CD14-positive monocyte (primary cell): ENCODE measurements at regions not wholly inside any gene's neighbourhood (a gene's known extent, or its start where the extent isn't known, plus 50 kb on each side); places are given as distances from the start of the nearest gene placed in this dataset.

Experiments
- DNase-seq, 3 donors: peaks; one replicate each; pipeline ENCODE4 v3.0.0-alpha.2; 2011 to 2022
- H2AFZ ChIP-seq: 2 replicates; pipeline ENCODE4 v1.6.0; 2012; ENCODE audit warnings: mild to moderate bottlenecking, low read depth, low read length, inconsistent platforms; ENCODE audit not compliant: insufficient read depth, poor library complexity, severe bottlenecking
- H3K27ac ChIP-seq, 2 donors: 1 replicate in 1 of 2; 2 replicates in 1 of 2; pipeline ENCODE4 v1.5.1; 2012 to 2013; ENCODE audit warnings: low read length in 2 of 2, control low read depth in 1 of 2, inconsistent platforms in 1 of 2, low read depth in 1 of 2, mild to moderate bottlenecking in 1 of 2
- H3K27me3 ChIP-seq, 2 donors: one replicate each; pipeline versions ENCODE4 v1.6.0 to v1.6.1; 2011 to 2013; ENCODE audit warnings: low read length in 2 of 2; ENCODE audit not compliant: control insufficient read depth in 2 of 2, insufficient read depth in 2 of 2
- H3K36me3 ChIP-seq, 2 donors: replicated peaks in 1 of 2; 1 replicate in 1 of 2; 2 replicates in 1 of 2; pipeline versions ENCODE4 v1.5.1 to v1.6.1; 2012 to 2013; ENCODE audit warnings: low read length in 2 of 2, control low read depth in 1 of 2, inconsistent platforms in 1 of 2, mild to moderate bottlenecking in 1 of 2; ENCODE audit not compliant: insufficient read depth in 2 of 2, control insufficient read depth in 1 of 2
- H3K4me1 ChIP-seq, 2 donors: 1 replicate in 1 of 2; 2 replicates in 1 of 2; pipeline versions ENCODE4 v1.5.1 to v1.6.1; 2012 to 2013; ENCODE audit warnings: low read length in 2 of 2, control low read depth in 1 of 2, inconsistent platforms in 1 of 2, mild to moderate bottlenecking in 1 of 2, moderate library complexity in 1 of 2; ENCODE audit not compliant: insufficient read depth in 2 of 2, control insufficient read depth in 1 of 2
- H3K4me2 ChIP-seq: replicated peaks from 2 replicates; pipeline ENCODE3; 2012; ENCODE audit warnings: low read length, moderate library complexity, mild to moderate bottlenecking; ENCODE audit not compliant: poor library complexity, severe bottlenecking; ENCODE audit errors: extremely low read depth
- H3K4me3 ChIP-seq, 3 experiments: fragments of 200-600 bp in 1 of 3; sonication (generic) in 1 of 3; replicated peaks in 1 of 3; 1 replicate in 2 of 3; 2 replicates in 1 of 3; pipeline ENCODE4 v1.5.1; 2011 to 2013; ENCODE audit warnings: low read length in 3 of 3, mild to moderate bottlenecking in 3 of 3, control low read depth in 2 of 3, low read depth in 2 of 3, inconsistent platforms in 1 of 3, moderate library complexity in 1 of 3
- H3K79me2 ChIP-seq: 2 replicates; pipeline ENCODE4 v1.6.0; 2012; ENCODE audit warnings: mild to moderate bottlenecking, control low read depth, inconsistent platforms, low read length, moderate library complexity; ENCODE audit not compliant: insufficient read depth
- H3K9ac ChIP-seq: 2 replicates; pipeline ENCODE4 v1.6.0; 2017; ENCODE audit warnings: low read length, mild to moderate bottlenecking; ENCODE audit not compliant: insufficient read depth, poor library complexity, severe bottlenecking
- H3K9me3 ChIP-seq, 2 donors: replicated peaks in 1 of 2; 1 replicate in 1 of 2; 2 replicates in 1 of 2; pipeline versions ENCODE4 v1.5.1 to v1.6.1; 2012 to 2013; ENCODE audit warnings: low read length in 2 of 2, control low read depth in 1 of 2; ENCODE audit not compliant: control insufficient read depth in 1 of 2, insufficient read depth in 1 of 2
- H4K20me1 ChIP-seq: 2 replicates; pipeline ENCODE4 v1.6.0; 2012; ENCODE audit warnings: mild to moderate bottlenecking, low read length, control low read depth, moderate library complexity; ENCODE audit not compliant: insufficient read depth
- H3K27ac Mint-ChIP-seq, 7 donors: one replicate each; pipeline ENCODE4 v1.8.0; 2020; ENCODE audit warnings: mild to moderate bottlenecking in 7 of 7, mixed read lengths in 7 of 7, moderate library complexity in 6 of 7, inconsistent platforms in 2 of 7
- H3K27me3 Mint-ChIP-seq, 3 donors: one replicate each; pipeline ENCODE4 v1.8.0; 2021 to 2022; ENCODE audit warnings: low read depth in 3 of 3, mild to moderate bottlenecking in 3 of 3, mixed read lengths in 3 of 3, moderate library complexity in 3 of 3, inconsistent platforms in 1 of 3
- H3K36me3 Mint-ChIP-seq, 2 donors: one replicate each; pipeline ENCODE4 v1.8.0; 2020; ENCODE audit warnings: mixed read lengths in 2 of 2, inconsistent platforms in 1 of 2, mild to moderate bottlenecking in 1 of 2
- H3K4me1 Mint-ChIP-seq: one replicate; pipeline ENCODE4 v1.8.0; 2020; ENCODE audit warnings: mild to moderate bottlenecking, mixed read lengths
- H3K4me3 Mint-ChIP-seq, 2 donors: one replicate each; pipeline ENCODE4 v1.8.0; 2020; ENCODE audit warnings: mild to moderate bottlenecking in 2 of 2, mixed read lengths in 2 of 2, moderate library complexity in 1 of 2
- H3K9me3 Mint-ChIP-seq, 7 donors: one replicate each; pipeline ENCODE4 v1.8.0; 2020 to 2022; ENCODE audit warnings: mixed read lengths in 7 of 7, mild to moderate bottlenecking in 6 of 7, moderate library complexity in 6 of 7, inconsistent platforms in 2 of 7
- CTCF ChIP-seq: fragments of 200-600 bp; IDR thresholded peaks from one replicate; pipeline ENCODE4 v1.8.0; 2022; ENCODE audit warnings: antibody characterized with exemption, mild to moderate bottlenecking
- WGBS: methylation state at CpG from one replicate; pipeline ENCODE4 v1.1.5; 2013; ENCODE audit warnings: missing lambda C conversion rate; ENCODE audit not compliant: insufficient coverage; 5-methylcytosine and 5-hydroxymethylcytosine counted together
- intact Hi-C, 2 donors: fragments of 100-400 bp; cut with micrococcal nuclease; formaldehyde crosslinking; loops; one replicate each; pipeline versions ENCODE4 v1.15.0 to v1.15.1; 2023

- Histone ChIP-seq H4K20me1 (no peaks in the 10 kb centered on the region), H3K79me2 (no peaks in the 10 kb centered on the region), H3K9ac (no peak overlapping the region), H3K36me3 (no peaks in the 10 kb centered on the region), H3K4me1 (no peaks in the 10 kb centered on the region), H3K4me3 (no peak overlapping the region), H3K27me3 (no peaks in the 10 kb centered on the region), H3K4me2 (no peak overlapping the region), H3K9me3 (peaks cover 0 to 2% of the 10 kb centered on the region in 2 donors), H2AFZ (no peak overlapping the region), H3K27ac (no peak overlapping the region)
- Mint-ChIP-seq H3K27ac (no peak overlapping the region), H3K4me3 (no peak overlapping the region), H3K4me1 (no peaks in the 10 kb centered on the region), H3K27me3 (peaks cover 2 to 4% (median 3%) of the 10 kb centered on the region in 3 donors), H3K36me3 (no peaks in the 10 kb centered on the region), H3K9me3 (peaks cover 0 to 10% (median 3%) of the 10 kb centered on the region in 7 donors)
- 79% methylated on average over 2 of the region's 4 CpGs for WGBS
- intact Hi-C loops = no loop called here
- TF ChIP-seq CTCF = no peak
- DNase-seq = no peak
Observed at GRCh38 chr9:543478-543877, 298.0 kb upstream of the DMRT1 start.

DNA sequence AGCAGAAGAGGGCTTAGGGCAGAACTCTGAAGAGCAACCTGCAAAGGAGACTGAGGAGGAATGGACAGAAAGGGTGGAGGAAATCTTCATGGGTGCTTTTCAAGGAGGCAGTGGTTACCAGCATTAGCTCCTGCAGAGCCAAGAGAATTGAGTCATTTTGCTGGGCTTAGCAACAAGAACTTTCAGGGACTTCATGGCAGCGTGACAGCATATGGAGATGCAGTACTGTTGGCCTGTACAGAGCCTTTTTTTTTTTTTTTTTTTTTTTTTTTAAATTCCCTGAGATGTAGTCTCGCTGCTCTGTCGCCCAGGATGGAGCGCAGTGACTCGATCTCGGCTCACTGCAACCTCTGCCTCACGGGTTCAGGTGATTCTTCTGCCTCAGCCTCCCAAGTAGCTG lies 296.0 kb upstream of the DMRT1 start:
- intact Hi-C loops = no loop called here
- peaks cover 0 to 6% (median 5%) of the 10 kb centered on the region in 3 donors for H3K27me3 Mint-ChIP-seq
- no peaks in the 10 kb centered on the region for H3K36me3 Mint-ChIP-seq
- H3K4me1 Mint-ChIP-seq = no peaks in the 10 kb centered on the region
- WGBS = 100% methylated on average over 6 of the region's 7 CpGs
- no peak for DNase-seq
- H3K27ac ChIP-seq = no peak overlapping the region
- no peak overlapping the region for H3K4me2 ChIP-seq
- H3K27me3 ChIP-seq = no peaks in the 10 kb centered on the region
- no peak overlapping the region for H3K4me3 ChIP-seq
- no peak for TF ChIP-seq CTCF
- H3K27ac Mint-ChIP-seq = no peak overlapping the region
- no peaks in the 10 kb centered on the region for H3K36me3 ChIP-seq
- no peaks in the 10 kb centered on the region for H4K20me1 ChIP-seq
- no peaks in the 10 kb centered on the region for H3K9me3 ChIP-seq
- H3K9me3 Mint-ChIP-seq = peaks cover 0 to 6% (median 0%) of the 10 kb centered on the region in 7 donors
- no peaks in the 10 kb centered on the region for H3K79me2 ChIP-seq
- no peak overlapping the region for H2AFZ ChIP-seq
- H3K4me1 ChIP-seq = no peaks in the 10 kb centered on the region
- no peak overlapping the region for H3K9ac ChIP-seq
- no peak overlapping the region for H3K4me3 Mint-ChIP-seq
